WTC11 (cell line): ENCODE measurements at regions not wholly inside any gene's neighbourhood (a gene's known extent, or its start where the extent isn't known, plus 50 kb on each side); places are given as distances from the start of the nearest gene placed in this dataset.

Experiments
- ATAC-seq: fragments of 200-7000 bp; cut with Tn5 transposase; 2 replicates; pipeline ENCODE4 v1.10.0; 2021; ENCODE audit warnings: mild to moderate bottlenecking, moderate library complexity
- CTCF ChIA-PET: fragments of 300-600 bp; sonication (Branson Sonifier 250); formaldehyde crosslinking; loops from one replicate; lab custom pipeline; 2021; ENCODE audit warnings: antibody characterized with exemption; lab: Charles Lee
- POLR2A ChIA-PET: fragments of 350-600 bp; sonication (Branson Sonifier 250); formaldehyde crosslinking; loops from one replicate; lab custom pipeline; 2021; ENCODE audit warnings: antibody characterized with exemption; lab: Charles Lee
- DNase-seq: peaks from one replicate; pipeline ENCODE4 v3.0.0; 2021; ENCODE audit warnings: low spot score
- H3K27ac Mint-ChIP-seq: 2 replicates; pipeline ENCODE4 v1.8.0; 2021; ENCODE audit warnings: mixed read lengths
- H3K27me3 Mint-ChIP-seq: 2 replicates; pipeline ENCODE4 v1.8.0; 2021; ENCODE audit warnings: low read depth, mild to moderate bottlenecking, moderate library complexity, mixed read lengths
- H3K36me3 Mint-ChIP-seq: 2 replicates; pipeline ENCODE4 v1.8.0; 2021; ENCODE audit warnings: mixed read lengths
- H3K4me1 Mint-ChIP-seq: 2 replicates; pipeline ENCODE4 v1.8.0; 2022; ENCODE audit warnings: mixed read lengths
- H3K4me3 Mint-ChIP-seq: 2 replicates; pipeline ENCODE4 v1.8.0; 2021; ENCODE audit warnings: mild to moderate bottlenecking, moderate library complexity, mixed read lengths
- H3K9me3 Mint-ChIP-seq: 2 replicates; pipeline ENCODE4 v1.8.0; 2021; ENCODE audit warnings: mixed read lengths
- AFF4 ChIP-seq: sonication (generic); formaldehyde crosslinking; IDR thresholded peaks from 2 replicates; pipeline ENCODE4 v1.8.1; 2023; ENCODE audit warnings: mild to moderate bottlenecking, missing genetic modification reagents, borderline replicate concordance
- AR ChIP-seq: fragments of 250-450 bp; sonication (Bioruptor Pico); IDR thresholded peaks from 2 replicates; pipeline ENCODE4 v1.9.0; 2021; ENCODE audit warnings: mild to moderate bottlenecking
- CBFB ChIP-seq: sonication (generic); formaldehyde crosslinking; IDR thresholded peaks from 2 replicates; pipeline ENCODE4 v1.8.1; 2022; ENCODE audit warnings: mild to moderate bottlenecking, low read depth, missing genetic modification reagents
- CREM ChIP-seq: sonication (generic); formaldehyde crosslinking; IDR thresholded peaks from 2 replicates; pipeline ENCODE4 v1.8.1; 2022; ENCODE audit warnings: mild to moderate bottlenecking, missing genetic modification reagents, moderate library complexity
- FOXJ3 ChIP-seq: sonication (generic); formaldehyde crosslinking; IDR thresholded peaks from 2 replicates; pipeline ENCODE4 v1.9.0; 2021; ENCODE audit warnings: missing genetic modification reagents, mild to moderate bottlenecking, borderline replicate concordance
- HMGA2 ChIP-seq: fragments of 250-450 bp; sonication (Bioruptor Pico); IDR thresholded peaks from 2 replicates; pipeline ENCODE4 v1.4.0; 2021; ENCODE audit warnings: mild to moderate bottlenecking, moderate library complexity
- MLX ChIP-seq: sonication (generic); formaldehyde crosslinking; IDR thresholded peaks from 2 replicates; pipeline ENCODE4 v1.8.1; 2023; ENCODE audit warnings: mild to moderate bottlenecking, missing genetic modification reagents, moderate library complexity
- RORB ChIP-seq: fragments of 250-450 bp; sonication (Bioruptor Pico); IDR thresholded peaks from 2 replicates; pipeline ENCODE4 v1.9.0; 2021; ENCODE audit warnings: mild to moderate bottlenecking
- ZNF219 ChIP-seq: sonication (generic); formaldehyde crosslinking; IDR thresholded peaks from 2 replicates; pipeline ENCODE4 v1.8.0; 2023; ENCODE audit warnings: missing genetic modification reagents, mild to moderate bottlenecking, borderline replicate concordance
- ZNF512 ChIP-seq: sonication (generic); formaldehyde crosslinking; IDR thresholded peaks from 2 replicates; pipeline ENCODE4 v1.8.1; 2022; ENCODE audit warnings: missing genetic modification reagents, borderline replicate concordance
- TF ChIP-seq, protein P1 (sequence below): fragments of 250-450 bp; sonication (Bioruptor Pico); IDR thresholded peaks from 2 replicates; pipeline ENCODE4 v2.1.2; 2022; ENCODE audit warnings: mild to moderate bottlenecking, moderate library complexity
- TF ChIP-seq, protein P2 (sequence below): fragments of 250-450 bp; sonication (Bioruptor Pico); IDR thresholded peaks from 2 replicates; pipeline ENCODE4 v1.9.0; 2021; ENCODE audit warnings: mild to moderate bottlenecking, borderline replicate concordance

DNA sequence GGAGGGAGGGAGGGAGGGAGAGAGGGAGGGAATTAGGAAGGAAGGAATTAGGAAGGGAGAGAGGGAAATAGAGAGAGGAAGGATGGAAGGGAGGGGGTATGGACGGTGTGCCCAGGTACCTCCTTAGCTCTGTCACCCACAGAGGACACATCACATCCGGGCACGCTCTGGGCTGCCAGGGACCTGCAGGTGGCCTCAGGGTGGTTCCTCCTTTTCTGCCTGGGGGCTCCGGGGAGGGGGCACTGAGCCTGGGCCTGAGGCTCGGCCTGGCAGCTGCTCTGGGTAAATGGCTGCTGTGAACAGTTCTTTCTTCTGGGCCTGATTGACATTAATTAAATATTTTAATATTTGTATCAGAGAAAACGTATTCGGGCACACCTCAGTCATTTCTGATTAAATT is 733.5 kb downstream of the BRD1 start (continued):
- TF ChIP-seq ZNF512 (CRISPR knock-in tag) = no peak
- no peak for TF ChIP-seq AR (CRISPR knock-in tag)
- no peak for TF ChIP-seq RORB (CRISPR knock-in tag)
- TF ChIP-seq, all 79 proteins: peak for 0

DNA sequence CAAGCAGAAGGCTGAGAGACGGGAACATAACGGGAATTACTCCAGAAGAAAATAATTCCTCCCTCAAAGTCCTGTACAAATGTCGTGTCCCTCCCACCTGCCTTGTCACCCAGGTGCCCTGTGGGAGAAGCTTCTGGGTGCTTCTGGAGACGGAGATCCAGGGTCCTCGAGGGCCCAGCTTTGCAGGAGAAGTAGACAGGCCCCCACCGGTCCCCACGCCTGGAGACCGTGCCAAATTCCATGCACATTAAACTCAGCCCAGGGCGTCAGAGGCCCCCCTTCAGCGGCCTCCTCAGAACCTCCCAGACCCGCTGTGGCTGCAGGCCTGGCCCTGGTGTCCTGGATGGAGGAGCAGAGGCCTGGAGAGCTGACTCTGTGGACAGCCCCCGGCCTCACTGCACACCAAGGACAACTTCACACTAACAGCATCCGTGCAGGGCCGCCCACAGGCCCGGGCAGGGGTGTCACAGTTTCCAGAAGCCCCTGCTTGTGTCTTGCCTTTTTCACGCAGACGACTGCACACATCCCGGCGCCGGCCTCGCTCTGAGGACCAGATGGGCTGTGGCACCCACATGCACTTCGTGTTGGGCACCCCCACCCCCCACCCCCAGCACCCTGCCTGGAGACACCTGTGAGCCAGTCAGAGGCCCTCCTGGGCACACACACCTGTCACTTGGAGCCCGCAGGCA is 734.3 kb downstream of the BRD1 start:
- Mint-ChIP-seq H3K9me3 (peaks cover 5% of the 10 kb centered on the region), H3K27ac (no peak overlapping the region), H3K36me3 (no peaks in the 10 kb centered on the region), H3K4me1 (no peaks in the 10 kb centered on the region), H3K27me3 (peaks cover 3% of the 10 kb centered on the region; the same call in 1 of the 2 replicates), H3K4me3 (no peak overlapping the region)
- DNase-seq (no peak), ATAC-seq (no peak)
- ChIA-PET CTCF (no interaction called here), POLR2A (no interaction called here)
- TF ChIP-seq, protein P1, sequence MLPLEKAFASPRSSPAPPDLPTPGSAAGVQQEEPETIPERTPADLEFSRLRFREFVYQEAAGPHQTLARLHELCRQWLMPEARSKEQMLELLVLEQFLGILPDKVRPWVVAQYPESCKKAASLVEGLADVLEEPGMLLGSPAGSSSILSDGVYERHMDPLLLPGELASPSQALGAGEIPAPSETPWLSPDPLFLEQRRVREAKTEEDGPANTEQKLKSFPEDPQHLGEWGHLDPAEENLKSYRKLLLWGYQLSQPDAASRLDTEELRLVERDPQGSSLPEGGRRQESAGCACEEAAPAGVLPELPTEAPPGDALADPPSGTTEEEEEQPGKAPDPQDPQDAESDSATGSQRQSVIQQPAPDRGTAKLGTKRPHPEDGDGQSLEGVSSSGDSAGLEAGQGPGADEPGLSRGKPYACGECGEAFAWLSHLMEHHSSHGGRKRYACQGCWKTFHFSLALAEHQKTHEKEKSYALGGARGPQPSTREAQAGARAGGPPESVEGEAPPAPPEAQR (CRISPR knock-in tag) = no peak
- TF ChIP-seq AFF4 (CRISPR knock-in tag) (no peak), MLX (CRISPR knock-in tag) (no peak), RORB (CRISPR knock-in tag) (no peak), HMGA2 (CRISPR knock-in tag) (no peak), CREM (no peak), FOXJ3 (CRISPR knock-in tag) (no peak), CBFB (CRISPR knock-in tag) (no peak), ZNF219 (no peak)
- TF ChIP-seq, protein P2, sequence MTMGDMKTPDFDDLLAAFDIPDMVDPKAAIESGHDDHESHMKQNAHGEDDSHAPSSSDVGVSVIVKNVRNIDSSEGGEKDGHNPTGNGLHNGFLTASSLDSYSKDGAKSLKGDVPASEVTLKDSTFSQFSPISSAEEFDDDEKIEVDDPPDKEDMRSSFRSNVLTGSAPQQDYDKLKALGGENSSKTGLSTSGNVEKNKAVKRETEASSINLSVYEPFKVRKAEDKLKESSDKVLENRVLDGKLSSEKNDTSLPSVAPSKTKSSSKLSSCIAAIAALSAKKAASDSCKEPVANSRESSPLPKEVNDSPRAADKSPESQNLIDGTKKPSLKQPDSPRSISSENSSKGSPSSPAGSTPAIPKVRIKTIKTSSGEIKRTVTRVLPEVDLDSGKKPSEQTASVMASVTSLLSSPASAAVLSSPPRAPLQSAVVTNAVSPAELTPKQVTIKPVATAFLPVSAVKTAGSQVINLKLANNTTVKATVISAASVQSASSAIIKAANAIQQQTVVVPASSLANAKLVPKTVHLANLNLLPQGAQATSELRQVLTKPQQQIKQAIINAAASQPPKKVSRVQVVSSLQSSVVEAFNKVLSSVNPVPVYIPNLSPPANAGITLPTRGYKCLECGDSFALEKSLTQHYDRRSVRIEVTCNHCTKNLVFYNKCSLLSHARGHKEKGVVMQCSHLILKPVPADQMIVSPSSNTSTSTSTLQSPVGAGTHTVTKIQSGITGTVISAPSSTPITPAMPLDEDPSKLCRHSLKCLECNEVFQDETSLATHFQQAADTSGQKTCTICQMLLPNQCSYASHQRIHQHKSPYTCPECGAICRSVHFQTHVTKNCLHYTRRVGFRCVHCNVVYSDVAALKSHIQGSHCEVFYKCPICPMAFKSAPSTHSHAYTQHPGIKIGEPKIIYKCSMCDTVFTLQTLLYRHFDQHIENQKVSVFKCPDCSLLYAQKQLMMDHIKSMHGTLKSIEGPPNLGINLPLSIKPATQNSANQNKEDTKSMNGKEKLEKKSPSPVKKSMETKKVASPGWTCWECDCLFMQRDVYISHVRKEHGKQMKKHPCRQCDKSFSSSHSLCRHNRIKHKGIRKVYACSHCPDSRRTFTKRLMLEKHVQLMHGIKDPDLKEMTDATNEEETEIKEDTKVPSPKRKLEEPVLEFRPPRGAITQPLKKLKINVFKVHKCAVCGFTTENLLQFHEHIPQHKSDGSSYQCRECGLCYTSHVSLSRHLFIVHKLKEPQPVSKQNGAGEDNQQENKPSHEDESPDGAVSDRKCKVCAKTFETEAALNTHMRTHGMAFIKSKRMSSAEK (CRISPR knock-in tag) = no peak
